Suppressor macrophage (primary cell): ENCODE measurements at regions not wholly inside any gene's neighbourhood (a gene's known extent, or its start where the extent isn't known, plus 50 kb on each side); places are given as distances from the start of the nearest gene placed in this dataset.
A peak's percentile ranks its signal among the peaks of the same experiment; 100 is the strongest.

Experiments used
- DNase-seq, 4 experiments: peaks; one replicate each; pipeline ENCODE4 v3.0.0-alpha.2; 2020 to 2022

DNA sequence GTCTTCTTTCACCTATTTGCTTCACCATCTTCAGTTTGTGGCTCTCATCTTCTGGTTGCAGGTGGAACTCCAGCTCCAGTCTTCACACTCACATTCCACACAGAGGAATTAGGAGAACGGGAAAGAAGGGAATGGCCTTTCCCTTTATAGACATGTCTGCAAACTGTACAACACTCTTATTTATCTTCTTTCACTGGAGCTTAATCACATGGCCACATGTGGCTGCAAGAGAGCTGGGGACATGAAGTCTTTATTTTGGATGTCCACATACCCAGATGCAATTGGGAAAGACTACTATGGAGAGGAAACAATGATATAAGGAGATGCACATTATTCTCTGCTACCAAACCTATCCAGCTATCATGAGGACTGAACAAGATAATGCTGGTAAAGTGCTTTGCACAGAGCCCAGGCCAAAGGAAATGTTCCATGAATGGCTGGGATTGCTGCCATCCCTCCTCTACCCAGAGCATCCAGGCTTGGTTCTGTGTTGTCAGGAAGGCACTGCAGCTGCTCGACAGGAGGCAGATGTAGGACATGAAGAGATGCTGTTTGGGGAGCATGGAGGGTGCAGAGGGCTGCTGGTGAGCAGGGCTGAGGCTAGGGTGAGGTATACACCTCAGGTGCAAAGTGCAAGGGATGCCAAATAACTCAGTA, 183.8 kb upstream of the TBX20 start:
- no peak for DNase-seq

DNA sequence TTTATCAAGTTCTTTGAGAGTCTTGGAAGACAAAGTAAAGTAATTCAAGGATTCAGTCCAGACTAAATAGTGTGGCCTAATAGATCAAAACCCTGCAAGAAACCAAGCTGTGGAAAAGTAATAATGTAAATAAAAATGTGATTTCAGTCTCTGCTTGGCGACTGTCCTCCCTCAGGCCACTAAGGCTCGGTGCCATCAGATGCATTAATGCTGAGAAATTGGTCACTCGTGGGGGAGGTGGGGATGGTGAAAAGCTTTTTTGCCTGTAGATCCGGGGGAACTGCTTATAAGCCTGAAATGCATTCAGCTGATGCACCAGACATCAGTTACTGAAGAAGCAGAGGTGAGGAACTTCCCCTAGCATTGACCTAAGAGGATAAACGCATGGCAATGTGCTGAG, 182.6 kb upstream of the TBX20 start:
- no peak for DNase-seq

DNA sequence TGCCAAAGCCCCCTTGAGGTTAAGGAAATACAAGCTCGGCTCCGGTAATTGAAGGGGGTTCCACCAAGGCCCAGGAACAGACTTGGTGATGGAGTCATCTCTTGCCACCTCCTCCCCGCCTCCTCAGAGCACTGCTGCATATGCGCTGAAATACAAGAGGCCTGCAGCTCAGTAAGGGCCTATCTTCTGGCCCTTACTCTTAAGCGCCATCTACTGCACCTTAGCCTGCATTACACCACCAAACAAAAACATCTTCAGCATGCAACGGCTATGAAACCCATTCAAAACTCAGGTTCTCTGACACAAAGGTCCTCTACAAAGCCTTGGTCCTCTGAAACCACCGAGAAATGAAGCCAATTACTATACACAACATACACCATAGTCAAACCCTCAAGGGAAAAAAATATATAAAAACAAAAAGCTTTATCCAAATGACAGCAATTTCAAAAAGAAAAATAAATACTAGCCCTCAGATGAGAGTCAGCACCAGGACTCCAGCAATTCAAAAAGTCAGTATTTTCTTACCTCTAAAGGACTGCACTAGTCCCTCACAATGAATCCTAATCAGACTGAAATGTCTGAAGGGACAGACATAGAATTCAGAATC, 176.8 kb upstream of the TBX20 start:
- peak; percentile 3 to 18 (median 9) for DNase-seq

- DNase-seq, result peak; percentile 61 to 81 (median 72)
Observed at GRCh38 chr7:35424869-35425495, 171.1 kb upstream of the TBX20 start.

GRCh38 chr7:35424440-35424839, 170.5 kb upstream of the TBX20 start:
- no peak for DNase-seq

- no peak for DNase-seq
Observed at GRCh38 chr7:35422715-35423114, 168.8 kb upstream of the TBX20 start.

DNA sequence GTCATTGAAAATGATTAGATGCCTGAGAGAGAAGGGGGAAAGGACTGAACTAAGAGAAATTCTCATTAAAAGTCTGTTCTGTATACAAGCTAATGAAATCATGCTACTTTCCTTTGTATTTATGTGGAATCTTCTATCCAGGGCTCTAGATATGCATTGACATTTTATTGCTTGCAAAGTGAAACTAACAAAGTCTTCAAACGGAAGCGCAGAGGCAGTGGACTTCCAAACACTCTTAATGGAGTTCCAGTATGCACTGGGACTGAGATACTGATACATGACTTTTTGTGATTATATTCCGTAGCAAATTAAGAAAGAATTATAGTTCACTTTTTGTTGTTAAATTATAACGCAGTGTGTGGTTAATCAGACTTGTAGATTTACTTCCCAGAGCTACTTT, 166.8 kb upstream of the TBX20 start:
- DNase-seq, result no peak

DNA sequence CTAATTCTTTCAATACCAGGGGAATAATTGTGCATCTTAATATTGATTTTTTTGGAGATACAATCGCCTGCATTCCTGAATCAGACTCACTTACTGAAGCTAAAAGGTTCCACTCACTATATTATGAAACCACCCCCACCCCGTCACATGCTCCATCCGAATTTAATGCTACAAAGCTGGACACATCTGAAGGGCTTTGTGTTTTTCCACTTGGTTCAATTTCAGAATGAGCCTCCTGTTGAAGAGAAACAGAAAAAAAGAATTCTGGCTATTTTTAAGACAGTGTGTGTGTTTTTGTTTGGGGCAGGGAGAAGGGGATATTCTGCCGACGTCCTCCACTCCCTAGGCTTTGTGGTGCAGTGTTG, 165.5 kb upstream of the TBX20 start:
- no peak for DNase-seq

GRCh38 chr7:35418716-35419390, 165.0 kb upstream of the TBX20 start:
- no peak for DNase-seq

- DNase-seq, result no peak
Observed at GRCh38 chr7:35416568-35416967, 162.7 kb upstream of the TBX20 start.

GRCh38 chr7:35415411-35415822, 161.5 kb upstream of the TBX20 start:
- DNase-seq, result no peak

DNA sequence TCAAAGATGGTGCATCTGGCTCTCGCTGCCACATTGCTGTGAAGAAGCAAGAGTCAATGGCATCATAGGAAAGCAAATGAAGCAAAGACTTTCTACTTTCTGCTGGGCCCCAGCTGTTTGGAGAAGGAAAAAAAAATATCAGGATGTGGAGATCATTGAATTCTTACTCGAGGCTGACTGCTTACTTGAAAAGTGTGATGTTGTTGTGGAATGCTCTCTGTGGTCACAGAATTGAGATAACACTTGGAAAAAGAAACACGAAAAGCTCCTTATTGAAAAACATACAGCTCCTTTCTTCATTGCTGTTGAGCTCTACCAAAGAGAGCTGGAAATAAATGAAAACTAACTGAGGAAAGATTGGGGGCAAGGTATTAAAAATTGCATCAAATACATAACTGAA, 157.4 kb upstream of the TBX20 start:
- DNase-seq, result no peak

GRCh38 chr7:35405461-35405860, 151.6 kb upstream of the TBX20 start:
- DNase-seq, result no peak

DNA sequence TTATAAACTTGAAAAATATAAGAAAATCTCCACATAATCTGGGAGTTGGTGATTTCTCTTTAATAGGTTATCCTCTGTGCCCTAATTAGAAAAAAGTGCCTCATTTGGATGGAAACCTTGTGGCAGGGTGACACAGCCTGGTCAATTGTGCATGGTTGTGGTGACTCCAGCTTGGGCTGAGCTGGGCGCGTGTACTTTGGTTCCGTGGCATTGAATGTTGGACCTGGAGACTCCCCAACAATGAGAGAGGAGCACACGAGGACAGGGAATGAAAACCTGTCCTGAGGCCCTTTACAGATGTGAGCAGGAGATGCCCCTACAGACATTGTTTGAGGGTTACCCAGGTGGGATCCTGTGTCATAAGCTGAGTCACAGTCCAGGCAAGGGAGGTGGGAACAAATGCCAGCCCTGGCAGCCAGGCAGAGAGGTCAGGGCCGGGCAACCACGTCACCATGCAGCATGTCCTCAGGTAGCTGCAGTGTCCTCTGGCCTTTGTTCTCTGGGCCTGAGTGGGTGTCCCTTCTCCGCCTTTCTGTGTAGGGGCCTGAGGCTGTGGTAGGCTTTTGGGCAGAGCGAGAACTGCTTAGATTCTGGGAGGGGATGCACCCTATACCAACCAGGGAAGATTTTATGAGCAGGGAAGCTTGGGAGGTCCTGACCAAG, 147.4 kb upstream of the TBX20 start:
- DNase-seq, result no peak

DNA sequence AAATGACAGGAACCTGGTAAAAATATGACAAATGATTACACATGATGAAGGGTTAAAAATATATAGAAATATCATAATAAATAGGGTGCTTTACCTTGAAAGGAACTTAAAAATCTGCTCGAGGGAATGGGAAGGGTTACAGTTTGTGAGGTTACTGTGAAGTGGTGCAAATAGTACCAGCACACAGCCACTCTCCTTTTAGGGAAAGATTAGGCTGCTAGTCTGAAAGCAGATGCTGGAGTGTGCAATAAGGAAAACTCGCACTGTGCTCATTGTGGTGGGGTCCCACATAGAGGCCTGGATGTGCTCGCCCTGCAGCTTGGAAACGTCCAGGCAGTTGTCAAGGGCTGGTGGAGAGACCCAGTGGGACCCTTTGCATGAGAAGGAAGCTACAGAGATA, 145.9 kb upstream of the TBX20 start:
- DNase-seq, result no peak

DNA sequence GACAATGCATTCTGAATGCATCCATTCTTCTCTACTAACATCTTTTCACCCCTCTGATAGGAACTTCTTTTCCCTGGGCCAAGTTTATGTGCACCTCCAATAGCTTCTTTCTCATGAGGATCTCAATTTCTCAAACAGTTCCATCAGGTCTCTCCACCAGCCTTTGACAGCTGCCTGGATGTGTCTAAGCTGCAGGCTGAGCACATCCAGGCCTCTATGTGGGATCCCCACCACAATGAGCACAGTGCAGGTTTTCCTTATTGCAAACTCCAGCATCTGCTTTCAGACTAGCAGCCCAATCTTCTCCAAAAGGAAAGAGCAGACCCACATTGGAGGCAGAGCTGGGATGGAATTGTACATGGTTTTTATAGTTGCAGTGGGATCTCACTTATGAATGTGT, 145.3 kb upstream of the TBX20 start:
- DNase-seq, result no peak

GRCh38 chr7:35398518-35398917, 144.6 kb upstream of the TBX20 start:
- no peak for DNase-seq

- no peak for DNase-seq
Observed at GRCh38 chr7:35390146-35390545, 136.2 kb upstream of the TBX20 start.

- no peak for DNase-seq
Observed at GRCh38 chr7:35389636-35390035, 135.7 kb upstream of the TBX20 start.

DNA sequence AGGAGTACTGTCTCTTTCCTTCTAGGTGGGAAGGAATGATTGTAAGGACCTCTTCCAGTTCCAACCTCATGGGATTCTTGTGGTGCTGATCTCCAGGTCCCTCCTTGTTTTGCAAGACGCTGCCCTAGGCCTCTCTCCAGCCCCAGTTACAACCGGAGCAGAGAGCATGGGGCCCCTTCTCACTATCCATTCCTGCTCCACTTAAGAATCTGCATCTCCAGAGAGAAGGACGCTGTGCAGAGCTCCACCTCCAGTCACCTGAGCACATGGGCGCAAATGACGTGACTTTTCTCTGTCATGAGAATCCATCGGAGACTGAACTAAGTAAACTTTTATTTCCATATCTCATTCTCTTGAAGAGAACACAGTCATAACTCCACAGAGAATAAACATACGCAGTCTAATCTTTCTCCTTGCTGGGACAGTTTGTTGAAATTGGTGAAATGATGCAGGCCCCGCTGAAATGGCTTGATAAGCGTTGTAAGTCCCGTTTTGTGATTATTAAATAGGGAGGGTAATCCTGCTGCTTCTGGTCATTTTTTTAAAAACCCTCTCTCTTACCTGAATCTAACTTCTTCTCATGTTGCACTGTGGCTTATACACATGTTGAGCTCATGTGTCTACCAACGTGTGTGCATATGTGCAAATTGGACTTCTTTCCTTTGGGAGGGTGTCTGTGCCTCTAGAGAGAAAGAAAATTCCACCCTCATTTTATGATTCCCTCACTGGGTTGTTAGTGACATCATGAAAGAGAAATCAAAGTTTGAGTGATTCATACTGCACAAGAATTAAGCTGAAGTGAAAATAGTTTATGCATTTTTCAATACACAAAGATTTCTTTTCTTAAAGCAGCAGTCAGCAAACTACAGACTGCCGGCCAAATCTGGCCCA, 133.2 kb upstream of the TBX20 start:
- DNase-seq, result no peak

DNA sequence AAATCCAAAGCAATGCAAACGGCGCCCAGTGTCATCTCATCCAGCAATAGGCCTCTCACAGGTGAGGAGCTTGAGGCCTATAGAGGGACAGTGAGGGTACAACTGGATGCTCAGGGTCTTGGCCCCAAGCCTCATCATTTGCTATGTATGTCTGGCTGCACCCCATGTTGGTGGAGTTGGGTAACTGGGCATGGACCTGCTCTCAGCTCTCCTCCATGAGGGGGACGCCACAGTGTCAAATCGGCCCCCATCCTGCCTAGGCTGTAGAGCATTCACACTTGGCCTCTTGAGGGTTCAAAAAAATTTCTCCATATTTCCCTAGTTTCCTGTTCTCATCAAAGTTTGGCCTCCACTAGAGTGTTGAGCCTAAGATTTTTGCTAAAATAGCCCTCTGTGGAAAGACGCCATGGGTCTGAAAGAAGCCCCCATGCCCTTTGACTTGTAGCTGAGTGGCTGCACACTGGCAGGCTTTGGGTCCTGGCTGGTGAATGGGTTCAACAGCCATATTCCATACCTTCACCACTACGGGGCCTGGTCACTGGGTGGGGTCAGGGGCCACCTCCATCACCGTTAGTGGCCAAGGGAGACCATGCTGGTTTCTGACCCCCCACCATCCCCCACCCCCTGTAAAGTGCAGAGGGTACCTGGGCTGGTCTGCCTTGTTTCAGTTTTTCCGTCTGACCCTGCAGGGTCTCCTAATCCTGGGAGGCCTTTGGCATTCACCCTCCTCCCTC, 132.3 kb upstream of the TBX20 start:
- no peak for DNase-seq
